ENCODE measurements at regions not wholly inside any gene's neighbourhood (a gene's known extent, or its start where the extent isn't known, plus 50 kb on each side); places are given as distances from the start of the nearest gene placed in this dataset.
"Not testable (repeated sequence)": the region's sequence is repeated elsewhere in the genome, so short reads cannot be mapped to it uniquely, and the experiment has no call there.

GRCh38 chr13:83733293-83733692 is 149.0 kb downstream of the SLITRK1 start:
- ATAC-seq, result no peak
- intact Hi-C loops (cut with DNase I), result no loop called here

GRCh38 chr13:83732755-83733154 is 149.5 kb downstream of the SLITRK1 start:
- intact Hi-C loops (cut with DNase I), result no loop called here
- ATAC-seq, result no peak

More at GRCh38 chr13:83733293-83733692, 149.0 kb downstream of the SLITRK1 start:
- DNase-seq, result no peak

GRCh38 chr13:83731113-83731512 is 151.2 kb downstream of the SLITRK1 start:
- no peak for ATAC-seq
- intact Hi-C loops (cut with DNase I), result no loop called here
- no peak for DNase-seq

More at GRCh38 chr13:83732755-83733154, 149.5 kb downstream of the SLITRK1 start:
- DNase-seq, result no peak

GRCh38 chr13:83730674-83731073 is 151.6 kb downstream of the SLITRK1 start:
- intact Hi-C loops (cut with DNase I), result no loop called here
- ATAC-seq, result no peak

GRCh38 chr13:83722443-83722842 is 159.8 kb downstream of the SLITRK1 start:
- intact Hi-C loops (cut with DNase I), result no loop called here
- ATAC-seq, result no peak
- no peak for DNase-seq

More at GRCh38 chr13:83730674-83731073, 151.6 kb downstream of the SLITRK1 start:
- DNase-seq, result no peak

- DNase-seq, result no peak
- ATAC-seq, result no peak
- intact Hi-C loops (cut with DNase I), result no loop called here
These were observed 166.2 kb downstream of the SLITRK1 start for GRCh38 chr13:83716121-83716520.

GRCh38 chr13:83714236-83714635 is 168.0 kb downstream of the SLITRK1 start:
- intact Hi-C loops (cut with DNase I), result no loop called here
- DNase-seq, result no peak
- ATAC-seq, result no peak

GRCh38 chr13:83710133-83710515 is 172.2 kb downstream of the SLITRK1 start:
- intact Hi-C loops (cut with DNase I), result no loop called here
- ATAC-seq, result no peak
- no peak for DNase-seq

- DNase-seq (no peak), ATAC-seq (no peak)
- intact Hi-C loops (cut with DNase I), result no loop called here
These were observed 172.7 kb downstream of the SLITRK1 start for GRCh38 chr13:83709426-83710132.

GRCh38 chr13:83702021-83702420 is 180.3 kb downstream of the SLITRK1 start:
- intact Hi-C loops (cut with DNase I), result no loop called here
- ATAC-seq, result no peak
- no peak for DNase-seq

- no peak for DNase-seq
- intact Hi-C loops (cut with DNase I), result no loop called here
- no peak for ATAC-seq
These were observed 189.5 kb downstream of the SLITRK1 start for GRCh38 chr13:83692800-83693199.

- no peak for DNase-seq
- ATAC-seq, result no peak
- intact Hi-C loops (cut with DNase I), result no loop called here
These were observed 190.3 kb downstream of the SLITRK1 start for GRCh38 chr13:83691966-83692365.

- intact Hi-C loops (cut with DNase I), result no loop called here
- no peak for DNase-seq
- ATAC-seq, result no peak
These were observed 200.7 kb downstream of the SLITRK1 start for GRCh38 chr13:83681547-83681946.

- intact Hi-C loops (cut with DNase I), result no loop called here
- no peak for DNase-seq
- ATAC-seq, result no peak
These were observed 204.3 kb downstream of the SLITRK1 start for GRCh38 chr13:83677985-83678384.

- ATAC-seq, result no peak
- no peak for DNase-seq
- intact Hi-C loops (cut with DNase I), result no loop called here
These were observed 209.7 kb downstream of the SLITRK1 start for GRCh38 chr13:83672612-83673011.

- no peak for ATAC-seq
- no peak for DNase-seq
- intact Hi-C loops (cut with DNase I), result no loop called here
These were observed 214.7 kb downstream of the SLITRK1 start for GRCh38 chr13:83667606-83668005.

- DNase-seq, result no peak
- ATAC-seq, result no peak
- intact Hi-C loops (cut with DNase I), result no loop called here
These were observed 216.1 kb downstream of the SLITRK1 start for GRCh38 chr13:83666141-83666540.

GRCh38 chr13:83657281-83657680 is 225.0 kb downstream of the SLITRK1 start:
- DNase-seq (no peak), ATAC-seq (no peak)
- intact Hi-C loops (cut with DNase I), result no loop called here

- ATAC-seq; intact Hi-C loops (cut with DNase I); DNase-seq: not testable (repeated sequence)
These were observed 239.7 kb downstream of the SLITRK1 start for GRCh38 chr13:83642617-83643016.

- DNase-seq (no peak), ATAC-seq (no peak)
- intact Hi-C loops (cut with DNase I), result no loop called here
These were observed 247.7 kb downstream of the SLITRK1 start for GRCh38 chr13:83634601-83635000.

GRCh38 chr13:83633746-83634145 is 248.5 kb downstream of the SLITRK1 start:
- intact Hi-C loops (cut with DNase I), result no loop called here
- ATAC-seq (no peak), DNase-seq (no peak)

- intact Hi-C loops (cut with DNase I), result no loop called here
- no peak for DNase-seq
- no peak for ATAC-seq
These were observed 259.9 kb downstream of the SLITRK1 start for GRCh38 chr13:83622422-83622784.
